ENCODE measurements at regions not wholly inside any gene's neighbourhood (a gene's known extent, or its start where the extent isn't known, plus 50 kb on each side); places are given as distances from the start of the nearest gene placed in this dataset.
"Not testable (repeated sequence)": the region's sequence is repeated elsewhere in the genome, so short reads cannot be mapped to it uniquely, and the experiment has no call there.

GRCh38 chr1:196002906-196003305 lies 605.3 kb downstream of the KCNT2 start:
- no peak for DNase-seq (ENCODE audit: low read depth in 2 of 2)

- DNase-seq (ENCODE audit: low read depth in 2 of 2): not testable (repeated sequence)
Measured at GRCh38 chr1:196002296-196002695, 605.9 kb downstream of the KCNT2 start.

- no peak for DNase-seq (ENCODE audit: low read depth in 2 of 2)
Measured at GRCh38 chr1:196001188-196001587, 607.1 kb downstream of the KCNT2 start.

GRCh38 chr1:195999022-195999421 lies 609.2 kb downstream of the KCNT2 start:
- DNase-seq (ENCODE audit: low read depth in 2 of 2): no peak

GRCh38 chr1:195981448-195982139 lies 626.6 kb downstream of the KCNT2 start:
- DNase-seq (ENCODE audit: low read depth in 2 of 2): no peak

- no peak for DNase-seq (ENCODE audit: low read depth in 2 of 2)
Measured at GRCh38 chr1:195979646-195980045, 628.6 kb downstream of the KCNT2 start.

GRCh38 chr1:195973311-195973904 lies 634.8 kb downstream of the KCNT2 start:
- DNase-seq (ENCODE audit: low read depth in 2 of 2): no peak

- DNase-seq (ENCODE audit: low read depth in 2 of 2): no peak
Measured at GRCh38 chr1:195971589-195971988, 636.7 kb downstream of the KCNT2 start.

- no peak for DNase-seq (ENCODE audit: low read depth in 2 of 2)
Measured at GRCh38 chr1:195970209-195970608, 638.0 kb downstream of the KCNT2 start.

GRCh38 chr1:195965475-195965874 lies 642.8 kb downstream of the KCNT2 start:
- DNase-seq (ENCODE audit: low read depth in 2 of 2): no peak

GRCh38 chr1:195965036-195965435 lies 643.2 kb downstream of the KCNT2 start:
- DNase-seq (ENCODE audit: low read depth in 2 of 2): no peak

- no peak for DNase-seq (ENCODE audit: low read depth in 2 of 2)
Measured at GRCh38 chr1:195964516-195964915, 643.7 kb downstream of the KCNT2 start.

GRCh38 chr1:195962051-195962450 lies 646.2 kb downstream of the KCNT2 start:
- DNase-seq (ENCODE audit: low read depth in 2 of 2): no peak

GRCh38 chr1:195960580-195960979 lies 647.7 kb downstream of the KCNT2 start:
- no peak for DNase-seq (ENCODE audit: low read depth in 2 of 2)

GRCh38 chr1:195958131-195958530 lies 650.1 kb downstream of the KCNT2 start:
- DNase-seq (ENCODE audit: low read depth in 2 of 2): no peak

- no peak for DNase-seq (ENCODE audit: low read depth in 2 of 2)
Measured at GRCh38 chr1:195956845-195957244, 651.4 kb downstream of the KCNT2 start.

GRCh38 chr1:195954848-195955247 lies 653.4 kb downstream of the KCNT2 start:
- DNase-seq (ENCODE audit: low read depth in 2 of 2): no peak

GRCh38 chr1:195951313-195951712 lies 656.9 kb downstream of the KCNT2 start:
- no peak for DNase-seq (ENCODE audit: low read depth in 2 of 2)

GRCh38 chr1:195948123-195948895 lies 659.9 kb downstream of the KCNT2 start:
- DNase-seq (ENCODE audit: low read depth in 2 of 2): no peak

- no peak for DNase-seq (ENCODE audit: low read depth in 2 of 2)
Measured at GRCh38 chr1:195946500-195946899, 661.7 kb downstream of the KCNT2 start.

GRCh38 chr1:195941795-195942194 lies 666.4 kb downstream of the KCNT2 start:
- no peak for DNase-seq (ENCODE audit: low read depth in 2 of 2)

GRCh38 chr1:195941314-195941713 lies 666.9 kb downstream of the KCNT2 start:
- no peak for DNase-seq (ENCODE audit: low read depth in 2 of 2)

GRCh38 chr1:195939844-195940243 lies 668.4 kb downstream of the KCNT2 start:
- DNase-seq (ENCODE audit: low read depth in 2 of 2): no peak
